NCI-H345 treated with DMSO at 0.1 percent for 48 hours (cell line): ENCODE measurements at regions not wholly inside any gene's neighbourhood (a gene's known extent, or its start where the extent isn't known, plus 50 kb on each side); places are given as distances from the start of the nearest gene placed in this dataset.
"Not testable (repeated sequence)": the region's sequence is repeated elsewhere in the genome, so short reads cannot be mapped to it uniquely, and the experiment has no call there.

Source experiments
- DNase-seq: peaks from one replicate; lab custom pipeline; 2025; ENCODE audit not compliant: unreplicated experiment; lab: John Stamatoyannopoulos, UW

DNA sequence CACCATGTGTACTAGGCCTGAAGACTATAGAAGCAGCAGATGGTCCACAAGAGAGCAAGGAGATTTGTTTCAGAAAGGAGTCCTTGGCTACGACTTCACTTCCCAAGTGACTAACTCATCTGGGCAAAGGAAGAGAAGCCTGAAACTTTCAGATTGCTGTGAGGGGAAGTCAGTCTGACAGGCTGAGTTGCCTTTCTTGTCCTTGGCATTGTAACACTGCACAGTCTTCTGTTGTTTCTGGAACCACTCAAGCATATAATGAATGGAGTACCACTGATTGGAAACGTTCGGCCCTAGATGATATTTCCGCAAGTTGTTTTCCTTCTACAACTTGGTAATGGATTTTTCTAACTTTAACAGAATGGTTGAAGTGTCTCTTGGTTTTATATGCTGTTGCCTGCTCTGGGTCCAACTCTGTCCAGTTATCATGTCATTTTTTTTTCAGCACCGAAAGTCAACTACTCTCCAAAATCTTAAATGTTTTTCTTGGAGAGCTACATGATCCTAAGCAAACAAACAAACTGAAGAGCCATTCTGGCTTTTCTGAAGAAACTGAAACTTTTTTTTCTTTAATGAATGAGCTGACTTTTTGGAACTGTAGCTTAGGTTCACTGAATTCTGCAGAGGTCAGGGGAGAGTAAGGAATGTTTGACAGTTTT is 685.7 kb downstream of the MECOM start:
- no peak for DNase-seq

DNA sequence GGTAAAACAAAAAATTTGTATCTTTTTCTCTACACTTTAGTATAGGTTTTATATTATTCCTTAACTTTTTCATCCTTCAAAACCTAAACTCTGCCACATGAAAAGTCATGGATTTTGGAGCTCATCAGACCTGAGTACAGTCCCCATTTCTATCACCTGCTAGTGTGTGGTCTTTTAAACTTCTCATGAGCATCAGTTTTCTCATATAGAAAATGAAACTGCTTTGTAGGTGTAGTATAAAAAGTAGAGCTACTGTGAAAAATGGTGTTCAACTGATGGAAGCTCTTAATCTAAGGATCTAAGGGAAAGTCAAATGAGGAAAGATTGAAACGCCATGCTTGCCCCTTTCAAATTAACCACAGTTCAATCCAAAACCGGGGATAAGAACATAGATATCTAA is 686.5 kb downstream of the MECOM start:
- no peak for DNase-seq

DNA sequence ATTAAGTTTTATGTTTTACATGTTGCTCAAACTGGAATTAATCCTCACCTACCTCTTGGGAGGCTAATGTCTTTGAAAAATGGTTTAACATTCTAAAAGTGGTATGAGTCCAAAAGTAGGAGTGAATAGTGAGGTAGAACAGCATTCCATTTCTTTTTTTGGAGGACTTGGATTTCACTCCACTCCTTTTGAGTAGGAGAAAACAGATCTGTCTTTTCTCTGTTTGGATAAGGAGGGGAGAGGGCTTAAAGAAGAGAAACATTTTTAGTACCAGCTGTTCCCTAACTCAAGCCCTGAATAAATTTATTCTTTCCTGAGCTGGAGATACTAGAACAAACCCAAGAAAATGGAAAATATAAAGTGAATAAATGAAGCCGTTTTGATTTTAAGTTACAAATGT is 687.9 kb downstream of the MECOM start:
- no peak for DNase-seq

DNA sequence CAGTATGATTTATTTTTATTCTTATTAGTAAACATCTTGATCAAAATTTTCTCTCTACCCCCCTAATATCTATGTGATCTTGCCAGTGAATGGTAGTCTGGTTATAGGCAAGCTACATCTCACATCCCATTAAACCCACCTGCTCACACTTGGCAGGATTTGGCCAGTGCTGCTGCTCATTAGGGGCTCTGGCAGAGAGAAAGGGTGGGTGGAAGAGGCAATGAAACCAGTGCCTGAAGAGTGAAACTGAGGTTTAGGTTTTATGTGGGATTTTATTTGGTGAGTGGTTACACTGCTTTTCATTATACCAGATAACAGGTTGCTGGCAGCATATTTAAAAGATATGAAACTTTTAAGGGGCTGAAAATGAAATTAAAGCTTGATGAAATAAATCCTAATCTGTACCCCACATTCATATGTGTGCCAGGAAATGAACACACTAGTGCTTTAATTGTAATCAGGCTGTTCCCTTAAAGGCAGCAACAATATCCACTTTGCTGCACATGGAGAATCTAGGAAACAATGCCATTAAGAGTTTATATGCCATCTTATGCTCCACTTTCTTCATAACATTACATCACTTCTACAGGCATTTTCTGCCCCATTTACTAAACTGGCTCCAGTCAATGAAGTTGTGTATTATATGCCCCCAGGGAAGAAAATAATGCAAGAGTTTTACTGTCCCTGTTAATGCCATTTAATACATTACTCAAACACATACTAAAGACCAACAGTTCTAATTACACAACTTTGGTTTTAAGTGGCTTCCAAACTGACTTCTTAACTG is 688.7 kb downstream of the MECOM start:
- DNase-seq = no peak

- no peak for DNase-seq
Observed at GRCh38 chr3:168973897-168974296, 689.6 kb downstream of the MECOM start.

- no peak for DNase-seq
Observed at GRCh38 chr3:168973206-168973605, 690.3 kb downstream of the MECOM start.

GRCh38 chr3:168968609-168969008 is 694.9 kb downstream of the MECOM start:
- no peak for DNase-seq

- DNase-seq = no peak
Observed at GRCh38 chr3:168964736-168965135, 698.8 kb downstream of the MECOM start.

- no peak for DNase-seq
Observed at GRCh38 chr3:168961271-168961670, 702.2 kb downstream of the MECOM start.

DNA sequence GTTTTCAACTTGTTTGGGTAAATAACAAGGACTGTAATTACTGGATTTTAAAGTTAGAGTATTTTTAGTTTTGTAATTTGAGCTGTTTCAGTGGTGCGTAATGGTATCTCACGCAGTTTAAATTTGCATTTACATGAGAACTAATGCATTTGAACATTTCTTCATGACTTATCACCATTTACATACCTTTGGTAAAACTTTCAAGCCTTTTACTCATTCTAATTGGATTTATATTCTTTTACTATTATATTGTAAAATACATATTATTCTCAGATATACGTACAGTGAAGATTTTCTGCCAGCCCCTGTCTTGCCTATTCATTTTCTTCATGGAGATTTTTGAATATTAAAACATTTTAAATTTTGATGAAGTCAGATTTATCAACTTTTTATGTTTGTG is 703.8 kb downstream of the MECOM start:
- no peak for DNase-seq

DNA sequence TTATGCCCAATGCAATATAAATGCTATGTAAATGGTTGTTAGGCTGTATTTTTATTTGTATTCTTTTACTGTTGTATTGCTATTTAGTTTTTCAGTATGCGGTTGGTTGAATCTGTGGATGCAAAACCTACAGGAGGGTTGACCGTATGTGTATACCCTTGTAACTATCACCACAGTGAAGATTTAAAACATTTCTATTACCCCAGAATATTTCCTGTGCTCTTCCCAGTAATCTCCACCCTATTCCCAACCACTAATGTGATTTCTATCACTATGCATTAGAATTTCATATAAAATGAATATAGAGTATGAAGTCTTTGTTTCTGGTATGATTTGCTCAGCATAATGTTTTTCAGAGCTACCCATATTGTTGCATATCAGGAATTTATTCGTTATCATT is 705.0 kb downstream of the MECOM start:
- DNase-seq = no peak

DNA sequence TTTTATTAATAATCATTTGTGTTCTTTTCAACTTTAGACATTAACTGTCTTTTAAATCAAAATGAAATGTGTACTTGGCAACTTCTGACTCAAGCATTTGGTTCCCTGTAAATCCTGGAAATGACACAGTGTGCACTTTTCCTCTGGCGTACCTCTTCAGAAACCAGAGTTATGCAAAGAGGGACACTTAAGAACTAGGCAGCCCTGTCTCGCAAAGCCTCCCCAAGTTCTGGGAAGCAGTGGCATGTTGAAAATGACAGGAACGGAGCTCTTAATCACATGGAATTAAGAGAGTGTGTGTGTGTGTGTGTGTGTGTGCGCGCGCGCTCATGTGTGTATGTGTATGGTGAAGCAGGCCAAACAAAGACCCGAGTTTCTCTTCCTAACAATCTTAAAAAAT is 707.4 kb downstream of the MECOM start:
- DNase-seq = no peak

- DNase-seq = no peak
Observed at GRCh38 chr3:168952551-168952950, 711.0 kb downstream of the MECOM start.

- DNase-seq = no peak
Observed at GRCh38 chr3:168951884-168952283, 711.6 kb downstream of the MECOM start.

DNA sequence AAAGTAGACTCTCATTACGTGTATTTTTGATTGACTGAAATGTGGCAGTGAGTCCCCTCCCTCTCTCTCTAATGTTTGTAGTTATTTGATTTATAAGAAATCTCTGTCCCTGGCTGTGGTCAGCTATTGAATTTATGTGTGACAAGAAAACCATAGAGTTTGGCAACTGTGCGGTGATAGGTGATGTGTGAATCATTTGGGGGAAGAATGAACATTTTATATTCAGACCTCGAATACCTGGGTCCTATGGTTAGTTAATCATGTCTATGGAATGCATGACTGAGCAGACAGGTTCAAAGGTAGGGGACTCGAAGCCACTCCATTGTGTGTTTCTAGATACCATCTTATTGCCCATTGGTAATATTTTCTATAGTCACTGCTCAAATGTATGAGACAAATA is 712.1 kb downstream of the MECOM start:
- no peak for DNase-seq

DNA sequence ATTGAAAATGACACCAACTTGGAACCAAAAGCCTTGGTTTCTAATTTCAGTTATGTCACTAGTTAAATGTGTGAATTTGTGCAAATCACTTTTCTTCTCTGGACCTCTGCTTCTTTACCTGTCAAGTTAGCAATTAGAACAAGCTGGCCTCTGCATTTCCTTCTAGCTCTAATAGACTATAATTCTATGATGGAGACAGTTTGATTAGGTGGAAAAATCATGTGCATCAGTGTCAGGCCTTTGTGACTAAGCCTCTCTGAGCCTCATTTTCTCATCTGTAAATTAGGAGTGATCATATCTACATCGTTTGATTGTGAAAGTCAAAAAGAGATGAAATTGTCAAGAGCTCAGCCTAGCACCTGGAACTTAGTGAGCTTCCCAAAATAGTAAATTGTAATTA is 712.9 kb downstream of the MECOM start:
- no peak for DNase-seq

DNA sequence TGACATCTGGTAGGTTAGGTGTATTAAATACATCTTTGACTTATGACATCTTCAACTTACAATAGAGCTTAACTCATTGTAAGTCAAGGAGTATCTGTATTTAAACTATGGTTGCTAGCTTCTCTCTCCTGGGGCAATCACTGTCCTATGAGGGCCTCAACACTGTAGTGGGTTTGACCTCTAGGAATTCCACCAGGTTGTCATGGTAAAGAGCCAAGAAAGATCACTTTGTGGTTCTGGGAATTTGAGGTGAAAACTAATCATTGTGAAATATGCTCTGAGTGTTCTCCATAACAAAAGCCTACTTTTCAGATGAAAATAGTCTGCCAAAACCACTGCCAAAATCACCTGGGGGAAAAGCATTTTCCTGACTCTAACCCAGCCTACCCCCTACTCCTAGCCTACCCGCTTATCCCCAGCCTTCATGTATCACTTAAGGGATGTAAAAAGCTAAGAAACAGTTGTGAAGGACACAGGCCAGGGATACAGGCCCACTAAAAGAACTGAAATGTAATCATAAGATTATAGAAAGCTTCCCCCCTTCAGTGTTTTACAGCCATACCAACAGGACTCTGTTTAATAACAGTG is 723.8 kb downstream of the MECOM start:
- DNase-seq = no peak

DNA sequence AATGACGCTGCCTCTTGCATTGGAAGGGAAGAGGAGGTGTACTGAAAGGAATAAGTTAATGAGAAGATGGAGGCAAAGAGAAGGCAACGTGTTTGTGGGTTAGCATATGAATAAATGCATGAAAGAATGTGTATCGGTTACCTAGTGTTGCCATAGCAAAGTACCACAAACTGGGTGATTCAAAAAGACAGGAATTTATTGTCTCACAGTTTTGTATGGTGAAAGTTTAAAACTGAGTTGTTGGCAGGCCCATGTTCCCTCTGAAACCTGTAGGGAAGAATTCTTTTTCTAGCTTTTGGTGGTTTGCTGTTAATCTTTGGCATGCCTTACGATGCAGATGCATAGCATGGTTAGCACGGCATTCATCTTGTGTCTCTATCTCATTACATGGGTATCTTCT is 729.9 kb downstream of the MECOM start:
- DNase-seq = no peak

DNA sequence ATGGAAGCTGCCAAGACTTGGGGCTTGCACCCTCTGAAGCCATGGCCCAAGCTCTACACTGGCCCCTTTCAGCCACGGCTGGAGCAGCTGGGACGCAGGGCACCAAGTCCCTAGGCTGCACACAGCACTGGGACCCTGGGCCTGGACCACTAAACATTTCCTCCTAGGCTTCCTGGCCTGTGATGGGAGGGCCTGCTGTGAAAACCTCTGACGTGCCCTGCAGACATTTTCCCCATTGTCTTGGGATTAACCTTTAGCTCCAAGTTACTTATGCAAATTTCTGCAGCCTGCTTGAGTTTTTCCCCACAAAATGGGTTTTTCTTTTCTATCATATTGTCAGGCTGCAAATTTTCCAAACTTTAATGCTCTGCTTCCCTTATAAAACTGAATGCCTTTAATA is 733.5 kb downstream of the MECOM start:
- not testable (repeated sequence) for DNase-seq

- no peak for DNase-seq
Observed at GRCh38 chr3:168926426-168926825, 737.1 kb downstream of the MECOM start.

GRCh38 chr3:168925568-168925967 is 737.9 kb downstream of the MECOM start:
- no peak for DNase-seq

GRCh38 chr3:168914662-168915061 is 748.9 kb downstream of the MECOM start:
- no peak for DNase-seq
